ENCODE measurements at regions not wholly inside any gene's neighbourhood (a gene's known extent, or its start where the extent isn't known, plus 50 kb on each side); places are given as distances from the start of the nearest gene placed in this dataset.

GRCh38 chr2:183532514-183532913, 408.3 kb downstream of the NUP35 start:
- RAD21 ChIA-PET (ENCODE audit: low non-redundant PET in 1 of 2, low total read pairs in 2 of 2, uncharacterized antibody in 2 of 2, unreplicated experiment in 2 of 2), result no interaction called here
- CTCF ChIA-PET, result no interaction called here
- H3K4me3 ChIP-seq (replicated peaks in 1 of 2; ENCODE audit: low read depth in 1 of 2, low read length in 2 of 2), result no peak overlapping the region
- POLR2A ChIA-PET, result no interaction called here
- H3K4me1 ChIP-seq (ENCODE audit: control insufficient read depth in 1 of 2, insufficient read depth in 2 of 2, low read length in 2 of 2), result peaks cover 0 to 5% of the 10 kb centered on the region in 2 experiments; a peak in 1 of 4 replicates
- DNase-seq (ENCODE audit: low read depth, low spot score) (no peak), ATAC-seq (no peak)
- no peak overlapping the region for H2AFZ ChIP-seq (ENCODE audit: low read depth, low read length, poor library complexity, severe bottlenecking)
- no peak overlapping the region for H3K27ac ChIP-seq (ENCODE audit: low read depth, low read length)
- TF ChIP-seq JUND (IDR thresholded peaks at IDR 0.05) (no peak), SRF (IDR thresholded peaks at IDR 0.05; ENCODE audit: low read depth) (no peak), POLR2AphosphoS5 (IDR thresholded peaks at IDR 0.05; ENCODE audit: low read depth, low read length) (no peak), ELF1 (IDR thresholded peaks at IDR 0.05; ENCODE audit: borderline replicate concordance, low read depth) (no peak), YY1 (IDR thresholded peaks at IDR 0.05; ENCODE audit: extremely low read depth, insufficient replicate concordance, low read depth, low read length) (no peak), SIN3A (IDR thresholded peaks at IDR 0.05; ENCODE audit: low read depth) (no peak), ZNF274 (IDR thresholded peaks at IDR 0.05; ENCODE audit: low read depth, low read length) (no peak)
- TF ChIP-seq, protein P1, sequence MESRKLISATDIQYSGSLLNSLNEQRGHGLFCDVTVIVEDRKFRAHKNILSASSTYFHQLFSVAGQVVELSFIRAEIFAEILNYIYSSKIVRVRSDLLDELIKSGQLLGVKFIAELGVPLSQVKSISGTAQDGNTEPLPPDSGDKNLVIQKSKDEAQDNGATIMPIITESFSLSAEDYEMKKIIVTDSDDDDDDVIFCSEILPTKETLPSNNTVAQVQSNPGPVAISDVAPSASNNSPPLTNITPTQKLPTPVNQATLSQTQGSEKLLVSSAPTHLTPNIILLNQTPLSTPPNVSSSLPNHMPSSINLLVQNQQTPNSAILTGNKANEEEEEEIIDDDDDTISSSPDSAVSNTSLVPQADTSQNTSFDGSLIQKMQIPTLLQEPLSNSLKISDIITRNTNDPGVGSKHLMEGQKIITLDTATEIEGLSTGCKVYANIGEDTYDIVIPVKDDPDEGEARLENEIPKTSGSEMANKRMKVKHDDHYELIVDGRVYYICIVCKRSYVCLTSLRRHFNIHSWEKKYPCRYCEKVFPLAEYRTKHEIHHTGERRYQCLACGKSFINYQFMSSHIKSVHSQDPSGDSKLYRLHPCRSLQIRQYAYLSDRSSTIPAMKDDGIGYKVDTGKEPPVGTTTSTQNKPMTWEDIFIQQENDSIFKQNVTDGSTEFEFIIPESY (IDR thresholded peaks at IDR 0.05; ENCODE audit: extremely low read depth, insufficient replicate concordance, low read length), result no peak
- H3K36me3 ChIP-seq (ENCODE audit: control insufficient read depth in 1 of 2, insufficient read depth in 2 of 2, low read length in 2 of 2), result no peaks in the 10 kb centered on the region
- intact Hi-C loops (cut with micrococcal nuclease), result no loop called here
- H3K79me2 ChIP-seq (ENCODE audit: insufficient read depth, low read length), result no peaks in the 10 kb centered on the region
- H3K9ac ChIP-seq (ENCODE audit: low read length), result no peak overlapping the region
- no peak overlapping the region; the same call in 1 of the 2 replicates for H3K4me2 ChIP-seq (ENCODE audit: low read length)
- no peaks in the 10 kb centered on the region for H3K27me3 ChIP-seq (ENCODE audit: insufficient read depth, low read length)
- H4K20me1 ChIP-seq (ENCODE audit: insufficient read depth), result no peaks in the 10 kb centered on the region
- H3K9me3 ChIP-seq (ENCODE audit: control insufficient read depth in 1 of 2, insufficient read depth in 1 of 2, low read depth in 1 of 2, low read length in 2 of 2), result no peaks in the 10 kb centered on the region
- no TSS peak for BruUV-seq (replicated peaks)
- H3K9me2 ChIP-seq (ENCODE audit: insufficient read depth), result no peaks in the 10 kb centered on the region

DNA sequence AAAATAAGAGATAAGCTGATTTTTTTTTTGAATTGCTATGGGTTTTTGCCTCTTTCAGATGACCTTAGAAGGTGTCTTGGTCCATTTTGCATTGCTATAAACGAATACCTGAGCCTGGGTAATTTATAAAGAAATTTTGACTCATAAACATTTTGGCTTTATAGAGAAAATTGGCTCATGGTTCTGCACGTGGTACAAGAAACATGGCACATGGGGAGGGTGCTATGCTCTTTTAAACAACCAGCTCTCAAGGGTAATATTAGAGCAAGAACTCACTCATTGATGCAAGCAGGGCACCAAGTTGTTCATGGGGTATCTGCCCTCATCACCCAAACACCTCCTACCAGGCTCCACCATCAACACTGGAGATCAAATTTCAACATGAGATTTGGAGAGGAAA, 408.8 kb downstream of the NUP35 start:
- ChIA-PET RAD21 (ENCODE audit: low non-redundant PET in 1 of 2, low total read pairs in 2 of 2, uncharacterized antibody in 2 of 2, unreplicated experiment in 2 of 2) (no interaction called here), POLR2A (no interaction called here), CTCF (no interaction called here)
- no peaks in the 10 kb centered on the region for H3K9me3 ChIP-seq (ENCODE audit: control insufficient read depth in 1 of 2, insufficient read depth in 1 of 2, low read depth in 1 of 2, low read length in 2 of 2)
- H3K27ac ChIP-seq (ENCODE audit: low read depth, low read length), result no peak overlapping the region
- no peaks in the 10 kb centered on the region for H3K79me2 ChIP-seq (ENCODE audit: insufficient read depth, low read length)
- H2AFZ ChIP-seq (ENCODE audit: low read depth, low read length, poor library complexity, severe bottlenecking), result no peak overlapping the region
- no peaks in the 10 kb centered on the region for H4K20me1 ChIP-seq (ENCODE audit: insufficient read depth)
- H3K9me2 ChIP-seq (ENCODE audit: insufficient read depth), result no peaks in the 10 kb centered on the region
- H3K27me3 ChIP-seq (ENCODE audit: insufficient read depth, low read length), result no peaks in the 10 kb centered on the region
- H3K4me1 ChIP-seq (ENCODE audit: control insufficient read depth in 1 of 2, insufficient read depth in 2 of 2, low read length in 2 of 2), result peaks cover 0 to 5% of the 10 kb centered on the region in 2 experiments; a peak in 1 of 4 replicates
- no peak for ATAC-seq
- H3K9ac ChIP-seq (ENCODE audit: low read length), result no peak overlapping the region
- no peaks in the 10 kb centered on the region for H3K36me3 ChIP-seq (ENCODE audit: control insufficient read depth in 1 of 2, insufficient read depth in 2 of 2, low read length in 2 of 2)
- H3K4me3 ChIP-seq (replicated peaks in 1 of 2; ENCODE audit: low read depth in 1 of 2, low read length in 2 of 2), result no peak overlapping the region
- no TSS peak for BruUV-seq (replicated peaks)
- intact Hi-C loops (cut with micrococcal nuclease), result no loop called here
- H3K4me2 ChIP-seq (ENCODE audit: low read length), result no peak overlapping the region
- TF ChIP-seq SIN3A (IDR thresholded peaks at IDR 0.05; ENCODE audit: low read depth) (no peak), SP1 (IDR thresholded peaks at IDR 0.05; ENCODE audit: low read depth) (no peak), EZH2phosphoT487 (IDR thresholded peaks at IDR 0.05; ENCODE audit: borderline replicate concordance) (no peak), EZH2 (IDR thresholded peaks at IDR 0.05) (no peak)
- TF ChIP-seq, protein P1 (IDR thresholded peaks at IDR 0.05; ENCODE audit: extremely low read depth, insufficient replicate concordance, low read length), result no peak
- DNase-seq (ENCODE audit: low read depth, low spot score), result no peak
